DND-41 (cell line): ENCODE measurements at regions not wholly inside any gene's neighbourhood (a gene's known extent, or its start where the extent isn't known, plus 50 kb on each side); places are given as distances from the start of the nearest gene placed in this dataset.
A peak's percentile ranks its signal among the peaks of the same experiment; 100 is the strongest.

Source experiments
- ATAC-seq: fragments of 200-7000 bp; cut with Tn5 transposase; 3 replicates; pipeline ENCODE4 v1.9.1; 2021; ENCODE audit warnings: low read depth; ENCODE audit not compliant: insufficient read depth
- DNase-seq: peaks from one replicate; pipeline ENCODE4 v3.0.0-alpha.2; 2020
- H2AFZ ChIP-seq: 2 replicates; pipeline ENCODE4 v1.6.0; 2012; ENCODE audit warnings: low read depth, low read length
- H3K27ac ChIP-seq: 2 replicates; pipeline ENCODE4 v1.5.1; 2012; ENCODE audit warnings: low read length, inconsistent platforms
- H3K27me3 ChIP-seq: fragments of 200-600 bp; sonication (generic); 2 replicates; pipeline ENCODE4 v1.6.0; 2012; ENCODE audit warnings: low read length, mild to moderate bottlenecking, inconsistent platforms; ENCODE audit not compliant: insufficient read depth, poor library complexity
- H3K36me3 ChIP-seq: 2 replicates; pipeline ENCODE4 v1.5.1; 2012; ENCODE audit warnings: low read length, inconsistent platforms; ENCODE audit not compliant: insufficient read depth
- H3K4me1 ChIP-seq: 2 replicates; pipeline ENCODE4 v1.5.1; 2012; ENCODE audit warnings: mild to moderate bottlenecking, low read length; ENCODE audit not compliant: insufficient read depth
- H3K4me2 ChIP-seq: 2 replicates; pipeline ENCODE4 v1.6.0; 2012; ENCODE audit warnings: mild to moderate bottlenecking, moderate library complexity, low read length, inconsistent platforms; ENCODE audit not compliant: insufficient read depth
- H3K4me3 ChIP-seq, 2 experiments: fragments of 200-600 bp in 1 of 2; shearing (Covaris generic) in 1 of 2; 2 replicates each; pipeline ENCODE4 v1.5.1; 2012 to 2016; ENCODE audit warnings: inconsistent platforms in 2 of 2, low read length in 2 of 2, mild to moderate bottlenecking in 2 of 2, low read depth in 1 of 2, moderate library complexity in 1 of 2
- H3K79me2 ChIP-seq: 2 replicates; pipeline ENCODE4 v1.6.0; 2012; ENCODE audit warnings: low read length, inconsistent platforms; ENCODE audit not compliant: insufficient read depth
- H3K9ac ChIP-seq: 2 replicates; pipeline ENCODE4 v1.6.0; 2012; ENCODE audit warnings: low read depth, mild to moderate bottlenecking, inconsistent platforms, low read length, moderate library complexity
- H3K9me3 ChIP-seq: 2 replicates; pipeline ENCODE4 v1.5.1; 2012; ENCODE audit warnings: low read length, moderate library complexity, mild to moderate bottlenecking, inconsistent platforms; ENCODE audit not compliant: insufficient read depth, severe bottlenecking
- H4K20me1 ChIP-seq: 2 replicates; pipeline ENCODE4 v1.6.0; 2012; ENCODE audit warnings: low read length; ENCODE audit not compliant: insufficient read depth
- EZH2 ChIP-seq: IDR thresholded peaks from 3 replicates; pipeline ENCODE4 v1.6.1; 2012; ENCODE audit warnings: borderline replicate concordance, low read depth, mild to moderate bottlenecking, moderate library complexity, low read length, inconsistent platforms; ENCODE audit not compliant: severe bottlenecking
- TF ChIP-seq, protein P1 (sequence below): IDR thresholded peaks from 2 replicates; pipeline ENCODE4 v1.5.1; 2012; ENCODE audit warnings: borderline replicate concordance, low read length, moderate library complexity, mild to moderate bottlenecking; ENCODE audit not compliant: poor library complexity, severe bottlenecking; ENCODE audit errors: extremely low read depth

GRCh38 chr1:29736582-29737188 lies 500.4 kb downstream of the PTPRU start:
- TF ChIP-seq, protein P1, sequence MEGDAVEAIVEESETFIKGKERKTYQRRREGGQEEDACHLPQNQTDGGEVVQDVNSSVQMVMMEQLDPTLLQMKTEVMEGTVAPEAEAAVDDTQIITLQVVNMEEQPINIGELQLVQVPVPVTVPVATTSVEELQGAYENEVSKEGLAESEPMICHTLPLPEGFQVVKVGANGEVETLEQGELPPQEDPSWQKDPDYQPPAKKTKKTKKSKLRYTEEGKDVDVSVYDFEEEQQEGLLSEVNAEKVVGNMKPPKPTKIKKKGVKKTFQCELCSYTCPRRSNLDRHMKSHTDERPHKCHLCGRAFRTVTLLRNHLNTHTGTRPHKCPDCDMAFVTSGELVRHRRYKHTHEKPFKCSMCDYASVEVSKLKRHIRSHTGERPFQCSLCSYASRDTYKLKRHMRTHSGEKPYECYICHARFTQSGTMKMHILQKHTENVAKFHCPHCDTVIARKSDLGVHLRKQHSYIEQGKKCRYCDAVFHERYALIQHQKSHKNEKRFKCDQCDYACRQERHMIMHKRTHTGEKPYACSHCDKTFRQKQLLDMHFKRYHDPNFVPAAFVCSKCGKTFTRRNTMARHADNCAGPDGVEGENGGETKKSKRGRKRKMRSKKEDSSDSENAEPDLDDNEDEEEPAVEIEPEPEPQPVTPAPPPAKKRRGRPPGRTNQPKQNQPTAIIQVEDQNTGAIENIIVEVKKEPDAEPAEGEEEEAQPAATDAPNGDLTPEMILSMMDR: no peak
- no peak for TF ChIP-seq EZH2
- Histone ChIP-seq H3K4me2 (no peak overlapping the region), H3K9ac (no peak overlapping the region), H3K79me2 (no peaks in the 10 kb centered on the region), H3K36me3 (no peaks in the 10 kb centered on the region), H2AFZ (no peak overlapping the region), H3K27ac (no peak overlapping the region), H3K27me3 (no peaks in the 10 kb centered on the region), H3K4me1 (no peaks in the 10 kb centered on the region), H4K20me1 (no peaks in the 10 kb centered on the region; the same call in 1 of the 2 replicates), H3K9me3 (no peaks in the 10 kb centered on the region), H3K4me3 (no peak overlapping the region)
- DNase-seq: peak; percentile 51
- no peak for ATAC-seq

DNA sequence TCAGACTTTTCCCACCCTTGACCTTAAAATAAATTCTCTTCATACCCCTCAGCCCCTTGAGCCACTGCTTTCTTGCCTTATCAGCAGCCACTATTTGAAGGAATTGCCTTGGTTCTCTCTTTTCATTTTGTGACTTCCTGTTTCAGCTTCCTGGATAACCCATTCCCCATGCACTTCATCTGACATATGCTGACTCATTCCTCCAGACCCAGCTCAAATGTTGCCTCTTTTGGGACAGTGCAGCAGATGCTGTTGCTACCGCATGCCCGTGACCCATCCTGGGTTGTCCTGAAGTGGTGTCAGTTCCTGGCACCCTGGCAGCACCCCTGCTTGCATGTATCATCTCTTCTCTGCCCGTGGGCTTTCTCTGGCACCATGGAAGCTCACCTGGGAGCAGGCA lies 496.1 kb downstream of the PTPRU start:
- Histone ChIP-seq H3K27ac (no peak overlapping the region), H2AFZ (no peak overlapping the region), H3K9me3 (no peaks in the 10 kb centered on the region), H3K36me3 (no peaks in the 10 kb centered on the region), H4K20me1 (peaks cover 3% of the 10 kb centered on the region; the same call in 1 of the 2 replicates), H3K4me2 (no peak overlapping the region), H3K9ac (no peak overlapping the region), H3K27me3 (no peaks in the 10 kb centered on the region), H3K4me3 (no peak overlapping the region), H3K79me2 (no peaks in the 10 kb centered on the region), H3K4me1 (no peaks in the 10 kb centered on the region)
- ATAC-seq (no peak), DNase-seq (no peak)
- no peak for TF ChIP-seq EZH2
- TF ChIP-seq, protein P1: no peak

DNA sequence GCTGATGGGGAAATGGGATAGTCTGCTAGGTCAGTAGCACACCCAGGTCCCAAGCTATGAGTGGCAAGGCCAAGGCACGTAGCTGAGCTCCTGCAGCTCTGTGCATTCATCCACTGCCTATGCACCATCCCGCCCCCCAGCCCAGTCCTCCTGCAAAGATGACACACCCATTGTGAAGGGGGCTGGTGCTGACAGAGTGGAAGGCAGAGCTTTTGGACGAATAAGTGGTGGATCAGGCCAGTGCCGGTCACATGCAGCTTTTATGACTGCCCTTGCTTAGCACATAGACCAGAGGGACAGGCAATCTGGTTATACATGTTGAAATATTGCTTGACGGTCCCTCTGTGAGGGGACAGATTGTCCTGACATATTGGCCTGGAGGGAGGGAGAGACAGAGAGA lies 494.3 kb downstream of the PTPRU start:
- H3K79me2 ChIP-seq: no peaks in the 10 kb centered on the region
- no peaks in the 10 kb centered on the region for H3K36me3 ChIP-seq
- no peak overlapping the region for H3K4me2 ChIP-seq
- no peak overlapping the region for H3K27ac ChIP-seq
- no peaks in the 10 kb centered on the region for H3K4me1 ChIP-seq
- DNase-seq: no peak
- H2AFZ ChIP-seq: no peak overlapping the region
- no peak for TF ChIP-seq EZH2
- TF ChIP-seq, protein P1: no peak
- no peak overlapping the region for H3K9ac ChIP-seq
- no peaks in the 10 kb centered on the region for H3K27me3 ChIP-seq
- H4K20me1 ChIP-seq: peaks cover 3% of the 10 kb centered on the region; the same call in 1 of the 2 replicates
- H3K9me3 ChIP-seq: no peaks in the 10 kb centered on the region
- no peak for ATAC-seq
- no peak overlapping the region for H3K4me3 ChIP-seq

- DNase-seq: no peak
- no peak overlapping the region for H3K4me3 ChIP-seq
- ATAC-seq: no peak
- no peak overlapping the region for H3K27ac ChIP-seq
- no peaks in the 10 kb centered on the region for H3K9me3 ChIP-seq
- peaks cover 3% of the 10 kb centered on the region; the same call in 1 of the 2 replicates for H4K20me1 ChIP-seq
- TF ChIP-seq EZH2: no peak
- H3K4me1 ChIP-seq: no peaks in the 10 kb centered on the region
- no peaks in the 10 kb centered on the region for H3K36me3 ChIP-seq
- no peaks in the 10 kb centered on the region for H3K79me2 ChIP-seq
- H3K4me2 ChIP-seq: no peak overlapping the region
- H3K27me3 ChIP-seq: no peaks in the 10 kb centered on the region
- no peak overlapping the region for H3K9ac ChIP-seq
- no peak overlapping the region for H2AFZ ChIP-seq
These were observed 493.0 kb downstream of the PTPRU start for GRCh38 chr1:29729281-29729680.
